Lower lobe of right lung (tissue), 2 donors: ENCODE measurements at regions not wholly inside any gene's neighbourhood (a gene's known extent, or its start where the extent isn't known, plus 50 kb on each side); places are given as distances from the start of the nearest gene placed in this dataset.
A peak's percentile ranks its signal among the peaks of the same experiment; 100 is the strongest.

Source experiments
- ATAC-seq, 2 donors: fragments of 200-7000 bp; cut with Tn5 transposase; one replicate each; pipeline ENCODE4 v1.9.1; 2020 to 2022; ENCODE audit warnings: mild to moderate bottlenecking in 2 of 2, moderate library complexity in 2 of 2
- DNase-seq: peaks from one replicate; pipeline ENCODE4 v3.0.0-alpha.2; 2020
- H3K27ac ChIP-seq: fragments of 200-600 bp; one replicate; pipeline ENCODE4 v1.8.0; 2022
- H3K27me3 ChIP-seq: fragments of 200-600 bp; one replicate; pipeline ENCODE4 v1.8.0; 2022; ENCODE audit warnings: low read depth
- H3K36me3 ChIP-seq: fragments of 200-600 bp; one replicate; pipeline ENCODE4 v1.8.0; 2022; ENCODE audit warnings: mild to moderate bottlenecking
- H3K4me1 ChIP-seq: fragments of 200-600 bp; one replicate; pipeline ENCODE4 v1.8.0; 2022
- H3K4me3 ChIP-seq: fragments of 200-600 bp; one replicate; pipeline ENCODE4 v1.8.0; 2022; ENCODE audit warnings: mild to moderate bottlenecking
- H3K9me3 ChIP-seq: fragments of 200-600 bp; one replicate; pipeline ENCODE4 v1.8.0; 2022
- intact Hi-C: fragments of 100-400 bp; cut with DNase I; formaldehyde crosslinking; loops from one replicate; pipeline ENCODE4 v1.11.0; 2022
- TF ChIP-seq, protein P1 (sequence below): fragments of 200-600 bp; IDR thresholded peaks from one replicate; pipeline ENCODE4 v1.8.0; 2022; ENCODE audit warnings: antibody characterized with exemption, mild to moderate bottlenecking
- donor health status: DM: no; HTN: yes; CAD: no; lungs with severe emphysema.

DNA sequence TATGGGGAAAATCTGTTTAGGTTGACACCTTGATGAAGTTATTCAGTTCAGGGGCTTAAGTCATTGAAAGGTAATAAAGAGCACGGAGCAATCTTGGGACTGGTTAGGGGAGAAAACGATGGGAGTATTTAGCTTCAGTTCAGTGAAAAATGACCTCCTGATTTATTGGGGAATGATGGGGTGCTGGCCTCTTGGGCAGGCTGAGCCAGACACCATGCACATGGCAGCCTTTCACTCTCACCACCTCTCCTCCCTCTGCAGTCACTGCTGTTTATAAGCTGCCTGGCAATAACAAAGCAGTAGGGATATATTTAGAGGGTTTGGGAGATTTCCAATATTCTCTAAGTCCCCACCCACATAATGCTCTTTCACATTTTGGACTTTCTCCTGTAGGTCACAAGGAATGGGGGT is 140.5 kb upstream of the HS3ST2 start:
- DNase-seq = no peak
- intact Hi-C loops = no loop called here
- ATAC-seq = no peak
- Histone ChIP-seq H3K4me3 (no peak overlapping the region), H3K27me3 (no peaks in the 10 kb centered on the region), H3K36me3 (no peaks in the 10 kb centered on the region), H3K27ac (no peak overlapping the region), H3K9me3 (no peaks in the 10 kb centered on the region), H3K4me1 (no peaks in the 10 kb centered on the region)
- TF ChIP-seq, protein P1, sequence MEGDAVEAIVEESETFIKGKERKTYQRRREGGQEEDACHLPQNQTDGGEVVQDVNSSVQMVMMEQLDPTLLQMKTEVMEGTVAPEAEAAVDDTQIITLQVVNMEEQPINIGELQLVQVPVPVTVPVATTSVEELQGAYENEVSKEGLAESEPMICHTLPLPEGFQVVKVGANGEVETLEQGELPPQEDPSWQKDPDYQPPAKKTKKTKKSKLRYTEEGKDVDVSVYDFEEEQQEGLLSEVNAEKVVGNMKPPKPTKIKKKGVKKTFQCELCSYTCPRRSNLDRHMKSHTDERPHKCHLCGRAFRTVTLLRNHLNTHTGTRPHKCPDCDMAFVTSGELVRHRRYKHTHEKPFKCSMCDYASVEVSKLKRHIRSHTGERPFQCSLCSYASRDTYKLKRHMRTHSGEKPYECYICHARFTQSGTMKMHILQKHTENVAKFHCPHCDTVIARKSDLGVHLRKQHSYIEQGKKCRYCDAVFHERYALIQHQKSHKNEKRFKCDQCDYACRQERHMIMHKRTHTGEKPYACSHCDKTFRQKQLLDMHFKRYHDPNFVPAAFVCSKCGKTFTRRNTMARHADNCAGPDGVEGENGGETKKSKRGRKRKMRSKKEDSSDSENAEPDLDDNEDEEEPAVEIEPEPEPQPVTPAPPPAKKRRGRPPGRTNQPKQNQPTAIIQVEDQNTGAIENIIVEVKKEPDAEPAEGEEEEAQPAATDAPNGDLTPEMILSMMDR = no peak

DNA sequence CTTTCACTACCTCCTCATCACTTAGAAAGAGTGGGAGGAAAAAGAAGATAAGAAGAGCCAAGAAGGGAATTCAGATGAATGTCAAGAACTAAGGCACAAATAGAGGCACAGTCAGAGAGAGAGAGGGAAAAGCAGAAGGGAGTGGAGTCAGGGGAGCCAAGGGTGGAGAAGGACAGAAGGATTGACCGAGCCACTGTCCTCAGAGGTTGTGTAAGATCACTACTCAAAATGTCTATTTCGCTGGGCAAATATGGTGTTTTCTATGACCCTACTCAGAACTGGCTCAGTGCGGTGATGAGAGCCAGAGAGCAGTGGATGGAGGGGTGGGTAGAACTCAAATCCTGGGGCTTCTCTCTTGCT is 139.2 kb upstream of the HS3ST2 start:
- intact Hi-C loops = no loop called here
- H3K36me3 ChIP-seq = no peaks in the 10 kb centered on the region
- no peak overlapping the region for H3K4me3 ChIP-seq
- H3K9me3 ChIP-seq = no peaks in the 10 kb centered on the region
- H3K27ac ChIP-seq = no peak overlapping the region
- peaks cover 4% of the 10 kb centered on the region for H3K27me3 ChIP-seq
- H3K4me1 ChIP-seq = no peaks in the 10 kb centered on the region
- TF ChIP-seq, protein P1 = no peak
- DNase-seq (no peak), ATAC-seq (peak in 1 of 2 donors; percentile 3)

DNA sequence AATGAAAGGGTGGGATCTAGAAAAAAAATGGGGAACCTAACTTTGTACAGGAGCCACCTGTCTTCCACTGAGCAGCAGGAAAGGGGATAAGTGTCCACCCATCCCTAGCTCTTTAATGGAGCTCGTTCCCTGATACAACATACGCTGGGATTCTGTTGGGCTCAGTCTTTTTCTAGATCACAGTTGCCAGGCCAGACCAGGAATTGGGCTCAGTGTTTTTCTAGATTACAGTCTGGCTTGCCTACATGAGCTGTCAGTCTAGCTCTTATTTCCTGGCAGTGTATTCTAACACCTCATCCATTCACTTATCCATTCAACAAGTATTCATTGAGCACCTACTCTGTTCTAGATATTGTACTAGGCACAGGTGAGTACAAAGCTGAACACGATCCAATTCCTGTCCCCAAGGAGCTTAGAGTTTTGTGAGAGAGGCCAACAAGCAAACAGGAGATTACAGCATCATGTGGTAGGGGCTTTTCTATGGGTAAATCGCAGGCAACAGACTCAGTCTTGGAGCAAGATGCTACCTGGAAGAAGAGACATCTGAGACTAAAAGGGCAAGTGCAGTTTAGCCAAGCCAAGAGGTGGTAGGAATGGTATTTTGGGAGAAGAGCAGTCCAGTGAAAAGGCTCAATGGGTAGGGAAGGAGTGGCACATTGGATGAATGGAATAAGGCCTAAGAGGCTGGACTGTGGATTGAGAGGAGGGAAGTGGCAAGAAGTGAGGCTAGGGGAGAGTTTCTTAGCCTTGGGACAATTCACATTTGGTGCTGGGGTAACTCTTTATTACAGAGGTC is 138.0 kb upstream of the HS3ST2 start:
- no peak for DNase-seq
- TF ChIP-seq, protein P1 = no peak
- Histone ChIP-seq H3K36me3 (no peaks in the 10 kb centered on the region), H3K27ac (no peak overlapping the region), H3K9me3 (no peaks in the 10 kb centered on the region), H3K27me3 (peaks cover 4% of the 10 kb centered on the region), H3K4me1 (no peaks in the 10 kb centered on the region), H3K4me3 (no peak overlapping the region)
- intact Hi-C loops = no loop called here
- ATAC-seq = no peak

DNA sequence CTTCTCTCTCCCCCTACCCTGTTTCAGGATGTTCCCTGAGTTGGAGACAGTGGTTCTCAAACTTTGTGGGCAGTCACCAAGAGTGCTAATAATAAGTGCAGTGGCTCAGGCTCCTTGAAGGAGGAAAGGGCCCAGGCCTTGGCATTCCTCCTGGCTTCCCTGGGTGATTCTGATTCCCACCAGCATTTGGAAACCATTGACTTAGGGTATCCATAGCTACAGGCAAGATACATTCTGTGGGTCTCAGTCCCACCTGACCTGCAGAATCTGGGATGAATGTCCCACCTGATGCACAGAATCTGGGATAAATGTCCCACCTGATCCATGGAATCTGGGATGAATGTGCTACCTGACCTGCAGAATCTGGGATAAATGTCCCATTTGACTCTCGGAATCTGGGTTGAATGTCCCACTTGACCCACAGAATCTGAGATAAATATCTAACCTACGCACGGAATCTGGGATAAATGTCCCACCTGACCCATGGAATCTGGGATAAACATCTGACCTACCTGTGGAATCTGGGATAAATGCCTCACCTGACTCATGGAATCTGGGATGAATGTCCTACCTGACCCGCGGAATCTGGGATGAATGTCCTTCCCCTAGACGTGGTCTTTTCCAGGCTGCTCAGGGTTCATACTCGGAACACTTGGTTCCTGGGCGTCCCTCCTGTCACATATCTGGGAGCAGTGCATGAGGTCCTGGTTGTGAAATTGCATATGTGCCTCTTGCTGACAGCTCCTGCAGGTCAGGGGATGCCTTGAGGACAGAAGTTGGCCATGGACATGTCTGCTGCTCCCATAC is 136.7 kb upstream of the HS3ST2 start:
- TF ChIP-seq, protein P1 = no peak
- ATAC-seq (no peak), DNase-seq (no peak)
- Histone ChIP-seq H3K4me1 (no peaks in the 10 kb centered on the region), H3K27me3 (peaks cover 4% of the 10 kb centered on the region), H3K4me3 (no peak overlapping the region), H3K27ac (no peak overlapping the region), H3K9me3 (no peaks in the 10 kb centered on the region), H3K36me3 (no peaks in the 10 kb centered on the region)
- intact Hi-C loops = no loop called here

DNA sequence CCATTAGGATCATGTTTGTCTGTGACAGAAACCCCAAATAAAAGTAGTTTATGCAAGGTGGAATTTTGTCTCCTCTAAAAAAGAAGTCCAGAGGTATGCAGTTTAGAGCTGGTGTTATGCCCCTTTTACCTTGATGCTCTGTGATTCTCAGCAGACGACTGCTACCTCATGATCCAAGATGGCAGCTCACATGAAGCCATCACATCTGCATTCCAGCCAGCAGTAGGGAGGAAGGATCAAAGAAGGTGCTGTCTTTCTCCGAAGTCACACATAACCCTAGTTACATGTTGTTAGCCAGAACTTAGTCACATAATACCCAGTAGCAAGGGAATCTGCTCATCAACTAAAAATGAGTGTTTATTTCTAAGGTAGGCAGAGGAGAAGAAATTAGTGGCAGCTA is 135.7 kb upstream of the HS3ST2 start:
- peaks cover 4% of the 10 kb centered on the region for H3K27me3 ChIP-seq
- TF ChIP-seq, protein P1 = no peak
- intact Hi-C loops = no loop called here

More for the DNA sequence above, 135.7 kb upstream of the HS3ST2 start:
- no peak overlapping the region for H3K4me3 ChIP-seq
- no peaks in the 10 kb centered on the region for H3K36me3 ChIP-seq
- H3K9me3 ChIP-seq = no peaks in the 10 kb centered on the region
- H3K27ac ChIP-seq = no peak overlapping the region
- DNase-seq = no peak
- no peaks in the 10 kb centered on the region for H3K4me1 ChIP-seq
- ATAC-seq = no peak
